Epithelial cell of proximal tubule (primary cell): ENCODE measurements at regions not wholly inside any gene's neighbourhood (a gene's known extent, or its start where the extent isn't known, plus 50 kb on each side); places are given as distances from the start of the nearest gene placed in this dataset.

Experiments
- DNase-seq: peaks from one replicate; pipeline ENCODE4 v3.0.0-alpha.2; 2011; ENCODE audit warnings: low read depth
- H3K4me3 ChIP-seq: 2 replicates; pipeline ENCODE4 v1.5.1; 2011; ENCODE audit warnings: low read depth, mild to moderate bottlenecking, low read length
- CTCF ChIP-seq: conservative IDR thresholded peaks from 2 replicates; pipeline ENCODE4 v1.5.1; 2012; ENCODE audit warnings: low read depth, mild to moderate bottlenecking, low read length

DNA sequence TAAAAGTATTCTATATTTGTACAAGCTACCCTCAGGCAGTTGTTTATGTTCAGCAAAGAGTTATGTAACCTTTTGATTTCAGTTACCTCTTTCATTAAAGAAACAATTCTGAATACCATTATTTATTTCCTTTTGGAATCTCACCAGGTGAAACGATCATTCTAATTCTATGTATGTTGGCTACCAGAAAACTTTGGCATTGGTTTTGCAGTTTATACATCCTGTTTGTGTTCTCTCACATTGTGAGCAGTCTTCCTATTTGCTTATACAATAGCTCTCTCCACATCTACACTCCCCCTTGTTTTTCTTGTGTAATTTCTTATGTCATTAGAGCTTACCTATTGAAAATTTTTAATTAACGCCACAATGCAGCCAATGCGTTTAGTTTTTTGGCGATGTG, 276.0 kb upstream of the MPDZ start:
- no peak overlapping the region for H3K4me3 ChIP-seq
- no peak for TF ChIP-seq CTCF
- no peak for DNase-seq

GRCh38 chr9:13554626-13555025, 275.1 kb upstream of the MPDZ start:
- no peak overlapping the region for H3K4me3 ChIP-seq
- no peak for TF ChIP-seq CTCF
- no peak for DNase-seq

DNA sequence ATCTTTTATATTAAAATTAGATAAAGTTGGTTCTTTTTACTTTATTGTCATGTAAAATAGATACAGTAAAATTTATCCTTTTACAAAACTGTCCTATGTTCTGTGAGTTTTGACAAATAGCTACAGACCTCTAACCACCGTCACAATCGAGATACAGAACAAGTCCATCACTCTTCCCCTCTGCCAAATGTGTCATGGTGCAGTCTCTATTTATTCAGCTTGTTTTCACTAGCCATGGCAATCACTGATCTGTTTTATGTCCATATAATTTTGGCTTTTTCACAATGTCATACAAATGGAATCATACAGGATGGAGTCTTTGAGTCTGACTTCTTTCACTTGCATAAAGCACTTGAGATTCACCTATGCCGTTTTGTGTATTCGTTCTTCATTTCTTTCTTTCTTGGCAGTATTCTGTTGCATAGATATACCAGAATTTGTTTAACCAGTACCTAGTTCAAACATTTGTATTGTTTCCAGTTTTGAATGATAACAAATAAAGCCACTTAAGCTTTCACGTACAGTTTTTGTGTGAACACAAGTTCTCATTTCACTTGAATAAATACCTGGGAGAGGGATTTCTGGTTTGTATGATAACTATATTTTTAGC, 273.2 kb upstream of the MPDZ start:
- TF ChIP-seq CTCF: no peak
- H3K4me3 ChIP-seq: no peak overlapping the region
- DNase-seq: no peak

- no peak for TF ChIP-seq CTCF
- DNase-seq: no peak
- no peak overlapping the region for H3K4me3 ChIP-seq
Observed at GRCh38 chr9:13550519-13550918, 271.0 kb upstream of the MPDZ start.

DNA sequence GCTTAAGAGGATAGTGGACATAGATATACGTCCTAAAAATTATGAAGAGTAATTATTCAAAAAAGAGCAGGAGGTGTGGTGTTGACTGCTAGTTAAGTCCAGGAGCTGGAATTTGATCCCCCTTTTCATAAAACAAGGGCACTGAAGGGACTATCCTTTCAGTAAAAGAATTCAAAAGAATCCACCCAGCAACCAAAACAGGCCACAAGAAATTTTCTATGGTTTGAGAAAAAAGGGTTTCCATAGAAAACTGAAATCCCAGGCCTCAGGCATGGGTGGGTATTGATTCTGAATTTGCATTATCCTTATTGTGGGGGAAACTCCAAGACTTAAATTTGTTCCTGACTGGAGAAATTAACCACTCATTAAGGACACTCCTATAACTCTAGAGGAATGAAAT, 269.0 kb upstream of the MPDZ start:
- no peak for TF ChIP-seq CTCF
- H3K4me3 ChIP-seq: no peak overlapping the region
- no peak for DNase-seq

DNA sequence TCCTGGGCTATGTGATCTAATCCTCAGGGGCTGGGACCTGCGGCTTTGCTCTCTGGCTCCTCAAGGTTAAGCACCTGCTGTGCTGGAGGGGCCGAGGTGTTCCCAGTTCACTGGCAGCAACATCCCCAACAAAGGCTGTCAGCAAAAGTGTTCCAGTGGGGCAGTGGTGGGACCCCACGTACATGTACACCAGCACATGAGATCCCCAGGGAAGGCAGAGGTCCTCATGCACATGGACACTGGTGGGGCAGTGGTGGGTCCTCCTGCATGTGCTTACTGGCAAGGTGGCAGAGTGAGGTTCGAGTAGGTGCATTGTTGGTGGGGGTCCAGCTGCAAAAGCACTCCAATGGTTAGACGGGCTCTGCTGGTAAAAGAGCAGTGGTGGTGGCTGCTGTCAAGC, 255.6 kb upstream of the MPDZ start:
- no peak for TF ChIP-seq CTCF
- no peak for DNase-seq
- H3K4me3 ChIP-seq: no peak overlapping the region

- TF ChIP-seq CTCF: no peak
- H3K4me3 ChIP-seq: no peak overlapping the region
- no peak for DNase-seq
Observed at GRCh38 chr9:13534006-13534405, 254.5 kb upstream of the MPDZ start.
